Breast epithelium (tissue), 4 donors: ENCODE measurements at regions not wholly inside any gene's neighbourhood (a gene's known extent, or its start where the extent isn't known, plus 50 kb on each side); places are given as distances from the start of the nearest gene placed in this dataset.

ENCODE experiments used
- DNase-seq, 2 donors: peaks; one replicate each; pipeline ENCODE4 v3.0.0-alpha.2; 2019; ENCODE audit warnings: low spot score in 2 of 2
- H3K27ac ChIP-seq, 2 donors: fragments of 200-600 bp; sonication (generic) in 1 of 2; one replicate each; pipeline ENCODE4 v1.5.1; 2016 to 2019; ENCODE audit warnings: mild to moderate bottlenecking in 1 of 2
- H3K27me3 ChIP-seq, 2 donors: fragments of 200-600 bp; sonication (generic) in 1 of 2; one replicate each; pipeline versions ENCODE4 v1.5.1 to v1.6.0; 2017 to 2019; ENCODE audit warnings: control low read depth in 1 of 2, mild to moderate bottlenecking in 1 of 2
- H3K36me3 ChIP-seq: fragments of 200-600 bp; one replicate; pipeline ENCODE4 v1.5.1; 2019
- H3K4me1 ChIP-seq, 2 donors: fragments of 200-600 bp; sonication (generic); one replicate each; pipeline ENCODE4 v1.5.1; 2016 to 2019; ENCODE audit warnings: control low read depth in 1 of 2
- H3K4me3 ChIP-seq, 3 donors: fragments of 200-600 bp; sonication (generic); 1 replicate in 2 of 3; 2 replicates in 1 of 3; pipeline ENCODE4 v1.5.1; 2016 to 2019; ENCODE audit warnings: mild to moderate bottlenecking in 3 of 3, moderate library complexity in 2 of 3
- H3K9me3 ChIP-seq, 2 donors: fragments of 200-600 bp; sonication (generic) in 1 of 2; one replicate each; pipeline ENCODE4 v1.5.1; 2016 to 2019; ENCODE audit warnings: control low read depth in 1 of 2
- POLR2A ChIP-seq: fragments of 450-650 bp; IDR thresholded peaks from one replicate; pipeline ENCODE4 v1.6.1; 2016; ENCODE audit warnings: antibody characterized with exemption, mild to moderate bottlenecking, moderate library complexity
- POLR2AphosphoS5 ChIP-seq, 3 donors: sonication (generic); formaldehyde crosslinking; IDR thresholded peaks; one replicate each; pipeline ENCODE4 v1.6.1; 2017; ENCODE audit warnings: antibody characterized with exemption in 3 of 3
- intact Hi-C: fragments of 100-400 bp; cut with DNase I; formaldehyde crosslinking; loops from one replicate; pipeline ENCODE4 v1.15.1; 2023; ENCODE audit warnings: low total_unique reads
- TF ChIP-seq, protein P1 (sequence below), 3 donors: fragments of 450-650 bp; IDR thresholded peaks; one replicate each; pipeline ENCODE4 v1.5.1; 2016 to 2017; ENCODE audit warnings: antibody characterized with exemption in 3 of 3, mild to moderate bottlenecking in 3 of 3, moderate library complexity in 3 of 3

DNA sequence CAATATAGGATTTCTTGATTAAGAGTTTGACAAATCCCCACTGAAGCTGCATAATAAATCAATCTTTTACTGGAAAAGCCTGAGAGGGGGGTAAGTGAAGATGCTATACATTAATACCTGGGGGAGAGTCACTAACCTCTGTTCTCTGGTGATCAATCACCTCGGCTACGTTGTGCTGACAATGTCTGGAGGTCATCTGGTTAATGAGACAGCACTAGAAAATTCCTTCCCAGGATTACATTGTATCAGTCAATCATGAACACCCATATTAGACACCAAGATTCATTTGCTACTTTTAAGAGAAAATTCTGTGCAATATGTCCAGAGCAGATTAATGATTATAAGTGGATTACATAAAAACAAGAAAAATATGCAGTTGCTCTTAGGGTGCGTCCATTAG lies 408.3 kb downstream of the PDHA2 start:
- intact Hi-C loops: no loop called here
- no peaks in the 10 kb centered on the region for H3K9me3 ChIP-seq
- no peak for DNase-seq
- H3K27me3 ChIP-seq: no peaks in the 10 kb centered on the region
- no peaks in the 10 kb centered on the region for H3K36me3 ChIP-seq
- TF ChIP-seq POLR2A: no peak
- TF ChIP-seq, protein P1, sequence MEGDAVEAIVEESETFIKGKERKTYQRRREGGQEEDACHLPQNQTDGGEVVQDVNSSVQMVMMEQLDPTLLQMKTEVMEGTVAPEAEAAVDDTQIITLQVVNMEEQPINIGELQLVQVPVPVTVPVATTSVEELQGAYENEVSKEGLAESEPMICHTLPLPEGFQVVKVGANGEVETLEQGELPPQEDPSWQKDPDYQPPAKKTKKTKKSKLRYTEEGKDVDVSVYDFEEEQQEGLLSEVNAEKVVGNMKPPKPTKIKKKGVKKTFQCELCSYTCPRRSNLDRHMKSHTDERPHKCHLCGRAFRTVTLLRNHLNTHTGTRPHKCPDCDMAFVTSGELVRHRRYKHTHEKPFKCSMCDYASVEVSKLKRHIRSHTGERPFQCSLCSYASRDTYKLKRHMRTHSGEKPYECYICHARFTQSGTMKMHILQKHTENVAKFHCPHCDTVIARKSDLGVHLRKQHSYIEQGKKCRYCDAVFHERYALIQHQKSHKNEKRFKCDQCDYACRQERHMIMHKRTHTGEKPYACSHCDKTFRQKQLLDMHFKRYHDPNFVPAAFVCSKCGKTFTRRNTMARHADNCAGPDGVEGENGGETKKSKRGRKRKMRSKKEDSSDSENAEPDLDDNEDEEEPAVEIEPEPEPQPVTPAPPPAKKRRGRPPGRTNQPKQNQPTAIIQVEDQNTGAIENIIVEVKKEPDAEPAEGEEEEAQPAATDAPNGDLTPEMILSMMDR (IDR thresholded peaks at IDR 0.05): no peak
- TF ChIP-seq POLR2AphosphoS5 (IDR thresholded peaks at IDR 0.05): no peak
- no peak overlapping the region for H3K27ac ChIP-seq
- H3K4me3 ChIP-seq: no peak overlapping the region
- no peaks in the 10 kb centered on the region for H3K4me1 ChIP-seq

DNA sequence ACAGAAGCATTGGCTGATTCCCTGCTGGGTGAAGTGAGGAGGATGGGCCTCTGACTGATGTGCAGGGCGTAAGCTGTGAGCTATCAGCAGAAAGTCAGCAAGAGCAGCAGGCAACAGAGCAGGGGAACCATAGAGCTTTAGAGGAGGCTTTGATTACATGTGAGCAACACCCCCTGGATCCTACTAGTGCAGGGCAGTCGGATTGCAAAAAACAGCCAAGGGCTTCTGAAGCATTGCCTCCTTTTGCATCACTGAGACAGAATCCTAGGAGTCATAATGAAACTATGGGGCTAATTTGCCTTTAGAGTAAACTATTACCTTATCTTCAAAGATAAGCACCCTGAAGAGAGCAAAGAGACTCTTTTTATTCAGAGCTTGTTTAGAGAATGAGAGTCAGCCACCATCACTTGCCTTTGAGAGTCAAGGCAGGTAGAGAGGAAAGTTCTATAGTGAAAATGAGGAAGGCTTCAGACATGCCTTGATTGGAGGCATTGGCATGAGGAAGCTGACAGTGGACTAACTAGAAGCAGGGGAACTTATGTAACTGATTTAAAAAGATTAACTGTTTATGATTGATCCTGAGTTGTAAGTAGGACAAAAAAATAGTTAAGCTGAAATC lies 420.3 kb downstream of the PDHA2 start:
- Histone ChIP-seq H3K4me1 (no peaks in the 10 kb centered on the region), H3K9me3 (no peaks in the 10 kb centered on the region), H3K27me3 (no peaks in the 10 kb centered on the region), H3K27ac (no peak overlapping the region), H3K4me3 (no peak overlapping the region), H3K36me3 (no peaks in the 10 kb centered on the region)
- no peak for DNase-seq
- TF ChIP-seq POLR2A: no peak
- no peak for TF ChIP-seq POLR2AphosphoS5 (IDR thresholded peaks at IDR 0.05)
- TF ChIP-seq, protein P1 (IDR thresholded peaks at IDR 0.05): no peak
- intact Hi-C loops: no loop called here

DNA sequence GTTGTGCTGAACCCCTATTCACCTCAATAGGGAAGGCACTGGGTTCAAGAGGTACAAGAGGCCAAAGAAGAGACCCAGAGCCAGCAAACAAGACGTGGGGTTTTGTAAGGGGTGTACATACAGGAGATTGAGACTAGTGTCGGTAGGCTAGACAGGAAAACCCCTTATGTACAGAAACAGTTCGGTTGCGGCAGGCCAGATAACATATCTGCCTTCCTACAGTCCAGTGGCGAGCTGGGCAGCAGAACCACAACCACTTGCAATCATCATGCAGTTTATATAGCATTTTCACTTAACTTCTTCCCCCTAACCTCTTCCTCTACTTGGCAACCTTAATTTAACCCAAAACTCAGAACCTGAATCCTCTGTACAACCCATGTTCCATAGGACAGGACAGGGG lies 422.2 kb downstream of the PDHA2 start:
- H3K4me3 ChIP-seq: no peak overlapping the region
- H3K9me3 ChIP-seq: no peaks in the 10 kb centered on the region
- no peaks in the 10 kb centered on the region for H3K36me3 ChIP-seq
- H3K4me1 ChIP-seq: no peaks in the 10 kb centered on the region
- H3K27me3 ChIP-seq: no peaks in the 10 kb centered on the region
- DNase-seq: no peak
- intact Hi-C loops: no loop called here
- no peak overlapping the region for H3K27ac ChIP-seq
- TF ChIP-seq, protein P1 (IDR thresholded peaks at IDR 0.05): no peak
- TF ChIP-seq POLR2A (no peak), POLR2AphosphoS5 (IDR thresholded peaks at IDR 0.05) (no peak)

DNA sequence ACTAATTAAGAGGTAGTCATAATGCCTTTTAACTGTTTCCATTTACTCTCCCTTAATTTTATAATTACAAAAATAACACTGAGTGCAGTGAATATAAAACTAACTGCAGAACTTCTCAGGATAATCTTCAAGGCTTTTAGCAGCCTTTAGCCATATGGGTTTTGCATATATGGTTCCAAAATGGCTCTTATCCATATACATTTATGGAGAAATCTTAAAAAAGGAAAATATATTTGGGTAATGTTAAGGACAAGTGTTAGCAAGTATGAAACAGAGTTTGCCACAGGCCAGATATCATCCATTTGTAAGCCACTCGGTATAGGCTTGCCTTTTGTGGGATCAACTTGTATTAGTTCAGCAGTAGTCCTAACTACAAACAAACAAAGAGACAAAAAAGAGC lies 423.4 kb downstream of the PDHA2 start:
- intact Hi-C loops: no loop called here

DNA sequence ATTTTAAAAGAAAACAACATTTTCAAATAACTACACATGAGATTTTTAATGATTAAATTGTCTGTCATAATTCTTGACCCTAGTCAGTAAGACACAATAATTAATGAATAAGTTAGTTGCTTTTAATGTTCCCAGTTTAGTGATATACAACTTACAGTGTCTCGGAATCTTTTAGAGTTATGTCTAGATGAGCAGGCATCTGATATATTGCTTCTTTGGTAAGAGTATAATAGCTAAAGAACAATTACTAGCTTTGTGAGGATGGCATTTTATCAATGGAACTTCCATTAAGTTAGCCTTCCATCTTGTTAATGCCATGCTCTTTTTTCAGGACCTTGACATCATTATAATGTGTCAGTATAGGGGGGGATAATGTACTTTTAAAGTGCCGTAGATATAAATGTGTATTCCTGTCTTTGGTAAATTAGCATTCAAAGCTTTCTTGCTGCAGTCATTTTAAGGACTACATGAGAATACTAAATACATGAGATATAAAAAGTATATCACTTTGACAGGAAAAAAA lies 425.1 kb downstream of the PDHA2 start:
- intact Hi-C loops: no loop called here
- H3K9me3 ChIP-seq: no peaks in the 10 kb centered on the region
- TF ChIP-seq, protein P1 (IDR thresholded peaks at IDR 0.05): no peak
- TF ChIP-seq POLR2A (no peak), POLR2AphosphoS5 (IDR thresholded peaks at IDR 0.05) (no peak)
- no peaks in the 10 kb centered on the region for H3K4me1 ChIP-seq
- no peaks in the 10 kb centered on the region for H3K27me3 ChIP-seq
- no peak overlapping the region for H3K27ac ChIP-seq
- no peaks in the 10 kb centered on the region for H3K36me3 ChIP-seq
- no peak overlapping the region for H3K4me3 ChIP-seq
- no peak for DNase-seq

More for the DNA sequence above, 423.4 kb downstream of the PDHA2 start:
- H3K4me1 ChIP-seq: no peaks in the 10 kb centered on the region
- H3K36me3 ChIP-seq: no peaks in the 10 kb centered on the region
- H3K4me3 ChIP-seq: no peak overlapping the region
- no peaks in the 10 kb centered on the region for H3K9me3 ChIP-seq
- no peak overlapping the region for H3K27ac ChIP-seq
- no peak for DNase-seq
- TF ChIP-seq, protein P1 (IDR thresholded peaks at IDR 0.05): no peak
- TF ChIP-seq POLR2A (no peak), POLR2AphosphoS5 (IDR thresholded peaks at IDR 0.05) (no peak)
- no peaks in the 10 kb centered on the region for H3K27me3 ChIP-seq
